ENCODE measurements at regions not wholly inside any gene's neighbourhood (a gene's known extent, or its start where the extent isn't known, plus 50 kb on each side); places are given as distances from the start of the nearest gene placed in this dataset.

DNA sequence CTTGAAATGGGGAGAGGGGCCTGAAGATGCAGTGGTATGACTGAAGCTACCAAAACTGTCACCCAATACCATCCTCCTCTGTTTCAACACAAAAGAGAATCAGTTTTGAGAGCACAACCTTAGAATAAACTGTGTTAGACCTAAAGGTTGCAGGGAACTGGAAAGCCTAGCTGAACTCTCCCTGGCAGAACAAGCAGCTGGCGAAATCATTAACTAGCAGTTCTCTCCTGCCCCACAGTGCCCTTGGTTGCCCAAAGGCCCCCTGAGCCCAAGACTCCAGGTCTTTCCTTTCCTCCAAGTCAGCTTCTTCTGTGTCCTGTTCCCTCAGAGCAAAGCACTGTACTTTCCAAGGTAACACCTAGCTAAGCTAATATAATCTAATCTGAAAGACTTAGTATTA lies 135.4 kb upstream of the SLC30A5 start:
- DNase-seq = no peak

DNA sequence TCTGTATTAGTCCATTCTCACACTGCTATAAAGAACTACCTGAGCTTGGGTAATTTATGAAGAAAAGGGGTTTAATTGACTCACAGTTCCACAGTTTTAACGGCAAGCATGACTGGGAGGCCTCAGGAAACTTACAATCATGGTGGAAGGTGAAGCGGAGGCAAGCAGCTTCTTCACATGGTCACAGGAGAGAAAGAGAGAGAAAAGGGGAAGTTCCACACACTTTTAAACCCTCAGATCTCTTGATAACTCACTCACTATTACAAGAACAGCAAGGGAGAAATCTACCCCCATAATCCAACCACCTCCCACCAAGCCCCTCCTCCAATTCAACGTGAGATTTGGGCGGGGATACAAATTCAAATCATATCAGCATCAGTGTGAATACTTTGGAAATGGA lies 133.4 kb upstream of the SLC30A5 start:
- DNase-seq = no peak

DNA sequence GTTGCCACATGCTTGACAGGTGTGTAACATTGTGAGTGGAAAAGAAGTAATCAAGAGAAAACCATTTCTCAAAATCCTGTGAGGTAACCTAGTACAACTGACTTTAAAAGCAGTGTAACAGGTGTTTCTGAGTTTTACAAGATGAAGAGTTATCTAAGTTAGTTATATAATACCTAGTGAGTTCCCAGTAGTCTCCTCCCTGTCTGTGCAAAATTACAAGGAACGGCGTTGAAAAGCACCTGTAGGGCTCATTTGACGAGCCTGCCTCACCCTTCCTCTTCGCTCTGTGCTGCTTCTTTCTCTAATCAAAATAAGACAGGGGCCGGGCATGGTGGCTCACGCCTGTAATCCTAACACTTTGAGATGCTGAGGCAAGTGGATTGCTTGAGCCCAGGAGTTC lies 132.9 kb upstream of the SLC30A5 start:
- no peak for DNase-seq

DNA sequence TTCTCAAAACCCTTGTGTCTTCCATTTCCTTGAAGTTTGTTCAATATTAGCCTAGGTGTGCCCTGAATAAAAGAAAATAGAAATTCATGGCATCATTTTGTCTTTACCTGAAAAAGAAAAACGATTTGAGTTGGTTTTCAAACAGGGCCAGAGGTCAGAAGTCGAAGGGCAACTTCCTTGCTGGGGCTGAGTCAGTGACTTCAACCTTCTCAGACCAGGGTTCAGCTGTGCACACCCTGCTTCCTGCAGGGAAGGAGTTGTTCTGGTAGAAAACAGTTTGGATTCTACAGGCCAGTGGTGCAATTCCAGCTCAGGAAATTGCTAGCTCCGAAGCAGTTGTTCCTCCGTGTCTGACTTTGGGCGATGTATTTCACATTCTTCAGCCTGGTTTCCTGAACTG lies 132.1 kb upstream of the SLC30A5 start:
- no peak for DNase-seq

DNA sequence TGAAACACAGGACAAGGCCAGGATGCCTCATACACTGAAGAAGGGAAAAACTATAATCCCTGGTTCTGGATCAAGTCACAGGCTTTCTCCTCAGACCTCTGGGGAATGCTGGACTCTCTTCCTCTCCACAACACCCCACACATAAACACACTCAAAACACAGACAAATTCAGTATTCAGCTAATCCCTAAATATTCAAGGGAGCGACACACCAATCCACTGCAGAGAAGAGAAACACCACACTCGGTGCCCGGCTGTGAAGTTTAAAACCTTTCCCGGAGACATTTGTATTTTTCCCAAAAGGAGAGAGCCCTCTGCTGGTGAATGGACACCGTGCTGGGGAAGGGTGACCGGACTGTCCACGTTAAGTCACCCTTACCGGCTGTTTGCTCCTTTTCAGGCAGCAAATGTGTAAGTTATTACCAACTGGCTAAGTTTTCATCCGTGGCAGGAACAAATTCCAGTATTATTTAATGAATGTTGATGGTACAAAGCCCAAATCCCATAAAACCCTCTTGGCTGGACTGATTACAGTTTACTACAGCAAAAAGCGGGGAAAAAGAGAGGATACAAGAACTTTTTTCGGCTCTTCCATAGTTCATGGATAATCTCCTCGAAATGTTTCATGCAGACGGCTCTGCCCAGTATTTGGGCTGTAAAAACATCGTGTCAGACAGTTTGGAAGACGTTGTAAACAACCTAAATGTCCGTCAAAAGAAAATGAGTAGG lies 130.9 kb upstream of the SLC30A5 start:
- no peak for DNase-seq

DNA sequence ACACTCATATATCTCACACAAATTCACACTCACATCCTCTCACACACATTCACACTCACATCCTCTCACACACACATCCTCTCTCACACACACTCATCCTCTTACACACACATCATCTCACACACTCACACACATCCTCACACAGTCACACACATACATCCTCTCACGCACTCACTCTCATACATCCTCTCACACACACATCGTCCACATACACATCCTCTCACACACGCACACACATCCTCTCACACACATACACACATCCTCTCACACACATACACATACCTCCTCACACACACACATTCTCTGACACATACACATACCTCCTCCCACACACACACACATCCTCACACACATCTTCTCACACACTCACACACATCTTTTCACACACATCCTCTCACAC lies 129.1 kb upstream of the SLC30A5 start:
- DNase-seq = no peak

DNA sequence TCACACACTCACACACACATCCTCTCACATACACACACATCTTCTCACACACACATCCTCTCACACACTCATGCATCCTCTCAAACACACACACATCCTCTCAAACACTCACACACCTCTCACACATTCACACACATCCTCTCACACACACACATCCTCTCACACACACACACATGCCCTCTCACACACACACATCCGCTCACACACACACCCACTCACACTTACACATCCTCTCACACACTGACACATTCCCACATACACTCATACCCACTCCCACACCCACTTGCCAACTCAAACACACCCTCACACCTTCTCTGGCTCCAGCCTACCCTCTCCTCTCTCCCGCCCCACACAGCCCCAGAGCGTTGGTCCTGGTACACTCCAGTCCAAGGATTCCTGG lies 127.9 kb upstream of the SLC30A5 start:
- no peak for DNase-seq

DNA sequence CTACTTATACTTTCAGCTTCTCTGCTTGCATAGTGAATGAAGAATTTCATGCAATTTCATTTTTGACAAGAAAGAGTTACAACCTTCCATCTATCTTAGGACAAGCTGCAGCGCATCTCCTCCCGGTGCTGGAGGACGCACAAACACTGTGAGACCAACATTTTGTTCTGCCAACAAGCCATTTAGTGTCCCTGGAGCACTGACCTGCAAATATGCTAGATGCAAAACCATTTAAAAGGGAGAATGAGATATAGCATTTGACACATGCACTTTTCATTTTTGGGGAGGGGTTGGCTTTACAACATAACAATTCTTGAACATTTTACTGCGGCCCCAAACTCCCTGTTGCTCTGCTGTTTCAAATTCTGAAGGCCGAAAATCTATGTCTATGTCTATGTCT lies 127.2 kb upstream of the SLC30A5 start:
- no peak for DNase-seq

DNA sequence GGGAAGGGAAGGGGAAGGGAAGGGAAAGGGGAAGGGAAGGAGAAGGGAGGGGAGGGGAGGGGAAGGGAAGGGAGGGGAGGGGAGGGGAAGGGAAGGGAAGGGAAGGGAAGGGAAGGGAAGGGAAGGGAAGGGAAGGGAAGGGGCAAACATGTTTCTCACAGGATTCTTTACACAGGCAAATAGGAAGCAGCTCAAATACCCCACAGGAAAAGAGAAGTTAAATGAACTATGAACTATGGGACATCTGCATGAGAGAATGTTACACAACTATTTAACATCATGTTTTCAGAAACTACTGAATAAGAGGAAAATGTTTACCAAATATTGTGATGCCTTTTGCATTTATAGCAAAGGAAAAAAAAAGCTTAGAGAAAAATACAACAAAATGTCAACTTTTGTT lies 125.4 kb upstream of the SLC30A5 start:
- no peak for DNase-seq

DNA sequence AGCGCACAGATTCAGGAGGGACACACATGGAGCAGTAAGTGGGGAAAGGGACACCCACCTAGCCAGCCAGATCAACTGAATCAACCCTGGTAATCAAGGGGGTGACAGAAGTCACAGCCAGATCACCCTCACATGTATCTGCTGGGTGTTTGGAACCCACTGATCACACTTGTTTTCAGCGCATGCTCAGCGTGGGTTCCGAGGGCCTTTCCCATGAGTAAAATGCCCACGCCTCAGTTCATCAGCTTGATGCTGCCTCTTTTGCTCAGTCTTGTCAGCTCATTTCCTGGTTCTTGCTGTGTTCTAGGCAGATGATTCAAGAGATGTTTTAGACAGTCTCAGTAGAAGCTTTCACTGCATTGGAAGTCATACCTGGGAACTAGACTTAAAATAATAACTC lies 123.2 kb upstream of the SLC30A5 start:
- no peak for DNase-seq

DNA sequence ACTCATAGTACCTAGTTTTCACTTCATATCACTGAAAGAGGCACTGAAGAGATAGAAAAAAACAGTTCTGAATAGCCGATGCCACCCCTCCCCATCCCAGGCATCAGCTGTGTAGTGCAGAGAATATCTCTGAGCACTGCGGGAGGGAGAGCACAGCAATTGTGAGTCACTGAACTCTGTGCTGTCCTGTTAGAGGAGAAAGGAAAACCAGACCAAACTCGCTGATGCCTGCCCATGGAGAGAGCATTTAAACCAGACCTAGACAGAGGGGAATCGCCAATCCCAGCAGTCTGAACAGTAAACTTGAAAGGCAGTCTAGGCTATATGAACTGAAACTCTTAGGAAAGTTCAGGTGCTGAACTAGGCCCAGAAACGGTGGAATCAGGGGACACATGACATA lies 120.1 kb upstream of the SLC30A5 start:
- no peak for DNase-seq

DNA sequence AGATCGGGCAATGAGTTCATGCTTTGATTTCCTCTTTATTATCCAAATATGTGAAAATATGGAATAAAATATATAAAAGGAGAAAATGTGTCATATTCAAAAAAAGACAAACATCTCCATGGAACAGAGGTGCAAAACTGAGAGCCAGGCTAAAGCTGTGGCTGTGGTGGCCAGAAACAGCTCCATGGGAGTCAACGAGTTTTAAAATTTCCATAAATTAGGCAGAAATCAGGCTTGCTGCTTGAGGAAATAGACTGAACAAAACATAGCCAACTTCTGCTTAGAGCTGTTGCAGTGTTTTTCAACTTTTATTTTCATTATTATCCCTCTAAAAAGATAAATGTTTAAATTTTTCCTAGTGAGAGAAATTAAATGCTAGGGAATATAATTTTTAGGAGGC lies 110.8 kb upstream of the SLC30A5 start:
- DNase-seq = no peak

DNA sequence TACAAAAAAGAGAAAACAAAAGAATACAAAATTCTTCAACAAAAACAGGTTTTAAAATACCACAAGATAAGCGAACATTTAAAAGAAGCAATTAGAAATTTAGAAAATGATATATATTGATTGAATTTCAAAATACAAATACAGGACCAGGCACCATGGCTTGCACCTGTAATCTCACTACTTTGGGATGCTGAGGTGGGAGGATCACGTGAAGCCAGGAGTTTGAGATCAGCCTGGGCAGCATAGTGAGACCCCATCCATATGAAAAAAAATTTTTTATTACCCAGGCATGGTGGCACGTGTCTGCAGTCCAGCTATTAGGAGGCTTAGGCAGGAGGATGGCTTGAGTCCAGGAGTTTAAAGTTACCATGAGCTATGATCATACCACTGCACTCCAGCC lies 109.9 kb upstream of the SLC30A5 start:
- DNase-seq = no peak

DNA sequence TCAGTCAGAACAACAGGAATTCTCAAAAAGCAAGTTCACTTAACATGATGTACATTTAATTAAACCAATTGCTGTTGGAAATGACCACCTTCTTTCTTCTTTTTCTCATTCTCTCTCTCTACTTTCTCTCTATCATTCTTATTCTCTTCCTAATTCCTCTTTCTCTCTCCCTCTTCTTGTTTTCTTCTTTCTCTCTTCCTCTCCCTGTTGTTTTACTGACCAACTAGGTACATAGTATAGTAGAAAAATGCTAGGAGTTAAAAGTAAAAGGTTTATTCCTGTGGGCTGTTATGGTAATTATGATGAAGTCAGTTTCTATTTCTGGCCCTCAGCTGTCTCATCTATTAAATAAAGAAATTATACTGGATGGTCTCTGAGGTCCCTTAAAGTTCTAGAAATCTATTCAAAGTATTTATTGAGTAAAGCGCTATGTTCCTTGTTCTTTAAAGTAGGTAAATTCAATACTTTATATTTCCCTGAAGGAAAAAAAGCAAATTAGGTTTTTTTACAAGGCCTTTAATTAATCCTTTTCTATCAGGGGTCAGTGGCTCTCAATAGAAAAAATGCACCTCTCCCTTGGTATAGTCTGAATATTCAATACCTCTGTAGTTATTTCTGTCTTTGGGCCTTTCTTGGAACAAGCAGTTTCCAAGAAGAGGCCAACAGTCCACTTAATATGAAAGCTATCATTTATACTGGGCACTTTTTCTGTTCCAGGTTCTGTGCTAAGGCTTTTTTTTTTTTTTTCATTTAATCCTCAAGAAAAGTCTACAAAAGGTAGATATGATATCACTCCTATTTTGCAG lies 102.3 kb upstream of the SLC30A5 start:
- no peak for DNase-seq

DNA sequence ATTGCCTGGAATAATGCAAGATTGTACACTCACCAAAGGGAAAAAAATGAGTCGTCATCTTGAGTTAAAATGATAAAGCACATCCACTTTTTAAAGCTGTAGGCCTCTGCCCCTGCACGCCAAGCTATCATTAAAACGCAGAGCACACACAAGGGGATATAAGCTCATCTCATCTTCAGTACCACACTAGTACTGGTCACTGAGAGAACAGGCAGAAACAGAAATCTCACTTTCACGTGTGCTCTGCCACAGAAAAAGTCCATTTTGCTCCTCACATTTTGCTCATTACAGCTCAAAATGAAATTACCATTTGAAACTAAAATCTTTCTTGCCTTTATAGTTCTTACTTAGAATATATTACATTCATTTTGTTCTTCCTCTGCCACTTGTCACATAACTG lies 99.2 kb upstream of the SLC30A5 start:
- no peak for DNase-seq

DNA sequence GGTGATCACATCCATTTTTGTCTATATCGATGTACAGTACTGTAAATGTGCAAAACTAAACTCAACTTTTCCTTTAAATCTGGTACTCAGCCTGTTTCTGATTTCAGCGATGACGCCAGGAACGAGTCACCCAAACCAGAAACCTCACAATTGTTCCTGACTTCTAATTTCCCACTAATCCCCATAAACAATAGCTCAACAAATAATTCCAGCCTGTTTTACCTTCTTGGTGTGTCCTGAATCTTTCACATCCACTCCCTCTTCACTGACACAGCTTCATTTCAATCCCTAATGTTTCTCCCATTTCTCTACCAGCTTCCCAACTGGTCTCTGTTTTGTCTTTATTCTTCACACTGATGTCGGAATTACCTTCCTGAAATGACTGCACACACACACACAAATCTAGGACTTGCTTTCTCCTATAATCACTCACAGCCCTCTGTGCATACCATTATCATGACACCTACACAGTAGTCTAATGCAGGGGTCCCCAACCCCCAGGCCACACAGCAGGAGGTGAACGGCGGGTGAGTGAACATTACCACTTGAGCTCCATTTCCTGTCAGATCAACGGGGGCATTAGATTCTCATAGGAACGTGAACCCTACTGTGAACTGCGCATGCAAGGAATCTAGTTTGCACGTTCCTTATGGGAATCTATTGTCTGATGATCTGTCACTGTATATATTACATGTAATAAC lies 97.8 kb upstream of the SLC30A5 start:
- DNase-seq = no peak

DNA sequence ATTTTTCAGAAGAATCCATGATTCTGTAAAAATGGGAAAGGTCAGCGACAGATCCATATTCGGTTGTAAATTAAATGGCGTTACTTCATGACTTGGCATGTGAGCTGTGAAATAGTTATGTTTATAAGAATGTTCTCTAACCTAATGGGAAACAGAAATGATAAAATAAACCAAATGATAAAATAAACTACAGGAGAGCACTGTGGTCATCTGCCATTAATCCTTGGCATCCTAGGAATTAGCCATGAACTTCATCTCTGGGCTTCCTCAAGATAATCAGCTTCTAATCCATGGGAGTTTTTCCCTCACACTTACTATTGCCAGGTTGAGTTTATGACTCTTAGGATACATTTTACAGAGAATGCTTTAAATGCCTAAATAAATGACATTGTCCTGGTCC lies 94.6 kb upstream of the SLC30A5 start:
- no peak for DNase-seq

DNA sequence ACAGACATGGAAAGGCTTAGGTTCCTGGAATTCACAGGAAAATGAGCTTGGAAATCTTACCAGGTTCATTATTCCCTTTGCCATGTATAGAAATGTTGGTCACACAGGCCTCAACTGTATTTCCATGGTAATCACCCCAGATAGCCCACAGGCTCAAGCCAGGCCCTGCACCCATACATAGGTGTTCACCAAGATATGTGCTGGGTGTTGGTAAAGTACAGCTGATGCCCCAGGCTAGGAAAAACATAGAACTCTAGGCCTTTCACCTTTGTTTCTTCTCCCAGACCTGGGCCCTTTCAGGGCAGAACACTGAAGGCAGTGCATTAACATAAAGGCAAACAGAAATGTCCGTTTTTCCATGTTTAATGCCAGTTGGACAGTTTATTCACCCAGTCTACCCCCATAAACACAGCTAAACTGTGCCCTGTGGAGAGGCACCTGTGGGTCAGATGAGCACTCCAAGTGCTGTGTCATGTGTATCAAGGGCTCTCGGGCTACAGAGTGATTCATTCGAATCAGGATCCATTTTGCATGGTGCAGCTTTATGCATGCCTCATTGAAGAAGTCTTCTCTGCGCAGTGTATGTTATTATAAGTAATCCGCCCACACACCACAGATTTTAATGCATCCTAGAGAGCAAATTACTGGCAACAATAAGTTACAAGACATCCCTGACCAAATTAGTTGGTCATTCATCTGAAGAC lies 93.4 kb upstream of the SLC30A5 start:
- no peak for DNase-seq

DNA sequence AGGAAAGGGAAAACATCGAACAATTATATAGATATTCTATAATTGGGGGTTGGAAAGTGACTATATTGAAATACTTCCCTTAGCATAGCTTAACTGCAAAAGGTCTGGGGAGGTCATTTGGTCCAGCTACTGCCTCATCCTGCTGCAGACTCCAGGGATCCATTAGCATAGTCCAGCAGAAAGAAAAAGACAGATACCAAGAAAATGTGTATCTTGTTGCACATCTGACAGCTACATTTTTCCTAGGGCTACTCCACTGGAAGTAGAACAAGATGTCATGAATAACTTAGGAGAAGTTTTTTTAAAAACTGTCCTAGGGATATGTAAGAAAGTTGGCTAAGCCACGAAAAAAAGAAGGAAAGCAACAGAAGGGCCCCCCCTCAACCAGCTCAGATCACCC lies 92.9 kb upstream of the SLC30A5 start:
- DNase-seq = no peak

DNA sequence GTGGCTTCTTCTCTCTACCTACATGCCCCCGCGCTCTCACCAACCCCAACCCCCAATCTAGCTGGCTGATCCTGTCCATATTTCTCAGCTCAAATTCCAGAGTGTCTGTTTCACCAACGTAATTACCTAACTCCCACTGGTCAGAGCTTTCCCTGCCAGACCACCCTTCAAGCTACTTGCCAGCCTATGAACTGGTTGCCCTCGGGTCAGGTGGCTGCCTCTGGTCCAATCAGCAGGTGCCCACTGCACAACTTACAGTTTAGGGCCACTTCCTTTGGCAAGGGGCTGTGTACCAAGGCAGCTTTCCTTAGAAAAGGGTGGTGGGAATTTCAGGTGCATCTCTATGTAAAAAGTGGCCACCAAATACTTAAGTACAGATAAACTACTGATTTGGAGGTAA lies 92.2 kb upstream of the SLC30A5 start:
- no peak for DNase-seq

DNA sequence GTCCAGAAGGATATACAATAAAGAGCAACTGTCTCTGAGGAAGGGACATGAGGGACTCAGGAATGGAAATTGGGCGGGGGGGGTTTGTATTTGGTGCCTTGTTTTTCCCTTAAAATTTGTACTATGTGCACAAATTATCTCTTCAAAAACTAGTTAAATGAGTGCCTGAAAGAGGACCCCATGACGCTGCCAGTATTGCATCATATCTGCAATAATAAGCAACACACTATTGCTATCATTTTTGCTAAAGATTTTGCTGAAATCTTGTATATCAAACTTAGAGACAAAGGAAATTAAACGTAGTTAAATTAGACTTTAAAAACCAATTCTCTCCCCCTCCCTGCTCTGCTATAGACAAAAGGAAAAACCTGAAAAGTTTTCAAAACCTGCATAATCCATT lies 89.7 kb upstream of the SLC30A5 start:
- DNase-seq = no peak

DNA sequence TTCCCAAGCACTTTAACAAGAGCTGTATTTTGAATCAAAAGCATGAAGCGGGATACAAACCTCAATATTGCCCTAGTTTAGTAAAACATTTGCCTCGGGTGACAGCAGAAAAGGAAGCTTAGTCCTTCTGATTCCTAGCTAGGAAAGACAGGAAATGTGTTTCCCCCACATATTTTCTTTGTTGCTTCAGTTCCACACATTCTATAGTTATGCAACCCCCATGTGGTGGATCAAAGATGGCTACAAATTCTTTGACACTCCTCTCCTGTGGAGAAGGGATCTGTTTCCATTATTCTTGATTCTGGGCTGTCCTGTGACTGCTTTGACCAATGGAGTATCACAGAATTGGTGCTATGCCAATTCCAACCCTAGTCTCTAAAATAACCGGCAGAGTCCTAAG lies 89.1 kb upstream of the SLC30A5 start:
- DNase-seq = no peak

DNA sequence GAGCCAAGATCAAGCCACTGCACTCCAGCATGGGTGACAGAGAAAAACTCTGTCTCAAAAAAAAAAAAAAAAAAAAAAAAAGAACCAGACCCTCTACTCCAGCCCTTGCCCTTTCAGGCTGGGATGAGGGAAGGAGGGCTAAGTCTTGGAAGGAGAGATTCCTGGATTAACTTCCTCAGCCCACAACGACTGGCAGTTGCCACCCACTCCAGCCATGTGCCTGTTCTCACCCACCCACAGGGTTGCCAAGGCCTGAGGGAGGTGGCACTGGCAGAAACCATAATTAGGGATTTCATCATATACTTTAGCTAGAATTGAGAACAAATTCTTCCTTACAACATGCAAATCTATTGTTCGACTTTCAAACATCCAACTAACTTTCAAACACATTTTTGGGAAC lies 87.8 kb upstream of the SLC30A5 start:
- no peak for DNase-seq
